Lower leg skin (tissue), 3 donors: ENCODE measurements at regions not wholly inside any gene's neighbourhood (a gene's known extent, or its start where the extent isn't known, plus 50 kb on each side); places are given as distances from the start of the nearest gene placed in this dataset.

Experiments
- POLR2A ChIP-seq, 2 donors: fragments of 450-650 bp; IDR thresholded peaks; one replicate each; pipeline ENCODE4 v1.6.1; 2016 to 2017; ENCODE audit warnings: antibody characterized with exemption in 2 of 2, mild to moderate bottlenecking in 1 of 2, moderate library complexity in 1 of 2
- TF ChIP-seq, protein P1 (sequence below), 3 donors: fragments of 450-650 bp; IDR thresholded peaks; one replicate each; pipeline ENCODE4 v1.5.1; 2016; ENCODE audit warnings: antibody characterized with exemption in 3 of 3, mild to moderate bottlenecking in 3 of 3, moderate library complexity in 2 of 3

DNA sequence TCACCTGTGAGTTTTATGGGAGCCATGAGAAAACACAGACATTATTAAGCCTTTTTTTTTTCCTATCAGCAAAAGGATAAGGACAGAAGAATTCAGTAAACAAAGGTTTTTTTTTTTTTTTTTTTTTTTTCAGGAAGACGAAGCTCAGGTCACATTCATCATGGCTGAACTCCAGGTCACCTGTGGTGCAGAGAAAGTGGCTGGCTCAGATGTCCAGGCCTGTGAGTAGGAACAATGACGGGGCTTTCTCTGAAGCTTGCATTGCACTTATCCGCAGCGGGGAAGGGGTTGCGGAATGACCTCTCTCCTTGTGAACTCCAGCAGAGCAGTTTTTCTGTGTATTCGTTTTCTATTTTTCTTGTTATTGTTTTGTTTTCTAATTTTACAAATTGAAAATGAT is 759.6 kb upstream of the TMEM132C start:
- TF ChIP-seq, protein P1, sequence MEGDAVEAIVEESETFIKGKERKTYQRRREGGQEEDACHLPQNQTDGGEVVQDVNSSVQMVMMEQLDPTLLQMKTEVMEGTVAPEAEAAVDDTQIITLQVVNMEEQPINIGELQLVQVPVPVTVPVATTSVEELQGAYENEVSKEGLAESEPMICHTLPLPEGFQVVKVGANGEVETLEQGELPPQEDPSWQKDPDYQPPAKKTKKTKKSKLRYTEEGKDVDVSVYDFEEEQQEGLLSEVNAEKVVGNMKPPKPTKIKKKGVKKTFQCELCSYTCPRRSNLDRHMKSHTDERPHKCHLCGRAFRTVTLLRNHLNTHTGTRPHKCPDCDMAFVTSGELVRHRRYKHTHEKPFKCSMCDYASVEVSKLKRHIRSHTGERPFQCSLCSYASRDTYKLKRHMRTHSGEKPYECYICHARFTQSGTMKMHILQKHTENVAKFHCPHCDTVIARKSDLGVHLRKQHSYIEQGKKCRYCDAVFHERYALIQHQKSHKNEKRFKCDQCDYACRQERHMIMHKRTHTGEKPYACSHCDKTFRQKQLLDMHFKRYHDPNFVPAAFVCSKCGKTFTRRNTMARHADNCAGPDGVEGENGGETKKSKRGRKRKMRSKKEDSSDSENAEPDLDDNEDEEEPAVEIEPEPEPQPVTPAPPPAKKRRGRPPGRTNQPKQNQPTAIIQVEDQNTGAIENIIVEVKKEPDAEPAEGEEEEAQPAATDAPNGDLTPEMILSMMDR (IDR thresholded peaks at IDR 0.05), result no peak
- no peak for TF ChIP-seq POLR2A (IDR thresholded peaks at IDR 0.05)
